ENCODE measurements at regions not wholly inside any gene's neighbourhood (a gene's known extent, or its start where the extent isn't known, plus 50 kb on each side); places are given as distances from the start of the nearest gene placed in this dataset.

DNA sequence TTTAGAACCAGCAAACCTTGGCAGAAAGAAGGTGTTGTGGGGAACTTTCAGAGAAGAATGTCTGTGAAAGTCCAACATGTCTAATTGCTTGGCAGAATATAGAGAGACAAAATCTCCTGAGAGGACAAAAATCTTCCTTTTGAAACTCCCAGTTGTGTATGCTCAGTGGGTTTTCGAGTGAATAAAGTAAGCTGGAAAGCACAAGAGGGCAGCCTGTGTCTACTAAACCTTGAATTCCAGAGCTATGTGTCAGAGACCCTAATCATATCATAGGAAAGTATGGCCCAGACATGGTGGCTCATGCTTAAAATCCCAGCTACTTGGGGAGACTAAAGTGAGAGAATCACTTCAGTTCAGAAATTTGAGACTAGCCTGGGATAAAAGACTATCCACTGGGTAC lies 661.2 kb downstream of the SLC16A7 start:
- DNase-seq: no peak

DNA sequence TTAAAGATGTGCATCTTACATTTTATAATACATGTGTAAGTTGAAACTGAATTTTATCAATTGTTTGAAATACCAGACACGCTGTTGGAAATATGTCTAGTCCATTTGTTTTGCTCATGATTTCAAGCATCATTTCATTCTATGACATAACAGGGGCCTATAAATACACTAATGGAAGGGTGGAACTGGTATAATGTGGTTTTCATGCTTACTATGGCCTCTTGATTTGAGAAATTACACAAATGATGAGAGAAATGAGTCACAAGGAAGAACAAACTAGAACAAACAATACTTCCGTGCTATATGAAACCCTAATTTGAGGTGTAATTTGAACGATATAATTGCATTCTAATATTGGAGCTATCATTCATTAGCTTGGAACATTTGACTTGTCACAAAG lies 663.4 kb downstream of the SLC16A7 start:
- no peak for DNase-seq

GRCh38 chr12:60262378-60262777 lies 666.5 kb downstream of the SLC16A7 start:
- DNase-seq: no peak

GRCh38 chr12:60263161-60263560 lies 667.3 kb downstream of the SLC16A7 start:
- no peak for DNase-seq

DNA sequence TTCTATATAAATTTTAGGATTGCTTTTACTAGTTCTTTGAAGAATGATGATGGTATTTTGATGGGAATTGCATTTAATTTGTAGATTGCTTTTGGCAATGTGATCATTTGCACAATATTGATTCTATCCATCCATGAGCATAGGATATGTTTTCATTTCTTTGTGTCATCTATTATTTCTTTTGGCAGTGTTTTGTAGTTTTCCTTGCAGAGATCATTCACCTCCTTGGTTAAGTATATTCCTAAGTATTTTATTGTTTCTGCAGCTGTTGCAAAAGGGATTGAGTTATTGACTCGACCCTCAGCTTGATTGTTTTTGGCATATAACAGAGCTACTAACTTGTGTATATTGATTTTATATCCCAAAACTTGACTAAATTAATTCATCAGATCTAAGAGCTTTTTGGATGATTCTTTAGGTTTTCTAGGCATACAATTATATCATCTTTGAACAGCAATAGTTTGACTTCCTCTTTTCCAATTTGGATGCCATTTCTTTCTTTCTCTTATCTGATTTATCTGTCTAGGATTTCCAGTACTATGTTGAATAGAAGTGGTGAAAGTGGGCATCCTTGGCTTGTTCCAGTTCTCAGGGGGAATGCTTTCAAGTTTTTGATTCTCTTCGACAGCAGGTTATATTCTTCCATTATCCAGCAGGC lies 668.1 kb downstream of the SLC16A7 start:
- DNase-seq: no peak

DNA sequence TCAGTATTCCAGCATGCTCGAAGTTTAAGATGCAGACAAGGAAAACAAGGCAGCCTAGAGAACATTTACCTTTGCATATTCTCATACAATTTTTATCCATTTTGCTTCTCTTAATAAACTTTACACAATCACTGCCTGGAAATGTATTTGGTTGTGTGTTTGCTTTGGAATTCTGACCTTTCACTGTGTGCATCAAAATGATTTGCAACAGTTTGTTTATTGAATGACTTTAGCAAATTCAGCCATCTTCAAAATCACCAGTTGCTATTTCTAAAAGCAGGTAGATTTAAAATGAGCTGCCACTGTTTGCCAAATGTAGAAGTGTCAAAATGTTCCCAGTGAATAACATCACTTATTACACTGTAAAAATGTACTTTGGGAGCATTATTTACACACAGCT lies 669.9 kb downstream of the SLC16A7 start:
- DNase-seq: no peak

DNA sequence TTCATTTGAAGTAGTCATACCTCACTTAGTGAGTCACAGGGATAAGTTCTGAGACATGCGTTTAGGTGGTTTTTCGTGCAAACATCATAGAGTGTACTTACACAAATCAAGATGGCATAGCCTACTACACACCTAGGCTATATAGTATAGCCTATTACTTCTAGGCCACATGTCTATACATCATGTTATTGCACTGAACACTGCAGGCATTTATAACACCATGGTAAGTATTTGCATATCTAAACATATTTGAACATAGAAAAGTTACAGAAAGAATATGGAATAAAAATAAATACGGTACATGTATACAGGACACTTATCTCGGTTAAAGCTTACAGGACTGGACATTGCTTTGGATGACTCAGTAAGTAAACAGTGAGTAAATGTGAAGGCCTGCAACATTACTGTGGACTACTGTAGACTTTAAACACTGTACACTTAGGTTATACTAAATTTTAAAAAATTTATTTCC lies 670.6 kb downstream of the SLC16A7 start:
- DNase-seq: no peak

DNA sequence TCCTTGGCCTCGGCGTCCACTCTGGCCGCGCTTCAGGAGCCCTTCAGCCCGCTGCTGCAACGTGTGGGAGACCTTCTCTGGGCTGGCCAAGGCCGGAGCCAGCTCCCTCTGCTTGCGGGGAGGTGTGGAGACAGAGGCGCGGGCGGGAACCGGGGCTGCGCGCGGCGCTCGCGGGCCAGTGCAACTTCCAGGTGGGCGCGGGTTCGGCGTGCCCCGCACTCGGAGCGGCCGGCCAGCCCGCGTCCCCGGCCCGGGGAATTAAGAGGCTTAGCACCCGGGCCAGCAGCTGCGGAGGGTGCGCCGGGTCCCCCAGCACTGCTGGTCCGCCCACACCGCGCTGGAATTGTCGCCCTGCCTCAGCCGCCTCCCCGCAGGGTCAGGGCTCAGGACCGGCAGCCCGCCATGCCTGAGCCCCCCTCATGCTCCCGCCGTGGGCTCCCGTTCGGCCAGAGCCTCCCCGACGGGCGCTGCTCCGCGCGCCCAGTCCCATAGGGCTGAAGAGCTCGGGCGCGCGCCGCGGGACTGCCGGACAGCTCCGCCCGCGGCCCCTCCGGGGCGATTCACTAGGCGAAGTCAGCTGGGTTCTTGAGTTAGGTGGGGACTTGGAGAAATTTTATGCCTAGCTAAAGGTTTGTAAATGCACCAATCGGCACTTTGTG lies 673.9 kb downstream of the SLC16A7 start:
- no peak for DNase-seq

GRCh38 chr12:60271816-60272215 lies 676.0 kb downstream of the SLC16A7 start:
- no peak for DNase-seq

GRCh38 chr12:60278209-60278608 lies 682.4 kb downstream of the SLC16A7 start:
- DNase-seq: no peak

- no peak for DNase-seq
These were observed 683.4 kb downstream of the SLC16A7 start for GRCh38 chr12:60279221-60279620.

GRCh38 chr12:60281522-60281921 lies 685.7 kb downstream of the SLC16A7 start:
- DNase-seq: no peak

DNA sequence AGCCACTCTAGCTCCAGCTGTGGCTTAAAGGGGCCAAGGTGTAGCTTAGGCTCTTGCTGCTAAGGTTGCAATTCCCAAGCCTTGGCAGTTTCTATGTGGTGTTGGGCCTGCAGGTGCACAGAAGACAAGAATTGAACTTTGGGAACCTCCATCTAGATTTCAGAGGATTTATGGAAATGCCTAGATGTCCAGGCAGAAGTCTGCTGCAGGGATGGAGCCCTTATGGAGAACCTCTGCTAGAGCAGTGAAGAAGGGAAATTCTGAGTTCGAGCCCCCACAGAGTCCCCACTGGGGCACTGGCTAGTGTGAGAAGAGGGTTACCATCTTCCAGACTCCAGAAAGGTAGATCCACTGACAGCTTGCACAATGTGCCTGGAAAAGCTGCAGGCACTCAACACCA lies 694.7 kb downstream of the SLC16A7 start:
- DNase-seq: no peak

GRCh38 chr12:60308366-60308991 lies 712.6 kb downstream of the SLC16A7 start:
- DNase-seq: no peak

DNA sequence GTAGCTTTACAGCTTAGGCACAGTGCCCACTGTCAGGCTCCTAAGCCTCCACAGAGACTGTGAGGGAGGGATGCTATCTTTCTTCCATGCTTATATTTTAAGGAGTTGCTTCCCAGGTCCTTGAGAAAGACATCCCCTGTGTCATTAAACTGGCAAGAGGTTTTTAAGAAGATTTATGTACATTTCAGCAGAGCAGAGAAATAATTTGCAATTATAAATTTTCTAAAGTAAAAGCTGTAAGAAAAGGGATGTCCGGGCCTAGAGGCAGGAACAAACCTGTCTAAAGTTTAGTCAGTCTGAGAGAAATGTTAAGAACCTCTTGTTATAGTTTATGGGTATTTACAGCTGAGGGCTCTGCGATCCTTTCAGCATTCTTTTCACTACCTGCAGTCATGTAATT lies 716.1 kb downstream of the SLC16A7 start:
- no peak for DNase-seq

DNA sequence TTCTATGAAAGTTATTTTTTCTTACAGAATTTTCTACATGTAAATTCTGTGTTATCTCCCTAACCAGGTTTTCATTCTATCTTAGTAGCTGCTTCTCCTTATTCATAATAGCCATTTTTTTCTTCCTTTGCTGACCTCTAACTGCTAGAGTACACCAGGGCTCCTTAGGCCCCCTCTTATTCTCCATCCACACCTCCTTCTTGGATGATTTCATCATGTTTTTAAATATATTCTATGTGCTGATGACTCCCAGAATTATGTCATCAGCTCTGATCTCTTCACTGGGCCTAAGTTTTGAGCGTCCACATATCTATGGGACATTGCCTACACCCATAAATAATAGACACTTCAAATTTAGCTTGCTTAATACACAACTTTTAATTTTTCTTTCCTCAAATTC lies 721.5 kb downstream of the SLC16A7 start:
- DNase-seq: no peak

DNA sequence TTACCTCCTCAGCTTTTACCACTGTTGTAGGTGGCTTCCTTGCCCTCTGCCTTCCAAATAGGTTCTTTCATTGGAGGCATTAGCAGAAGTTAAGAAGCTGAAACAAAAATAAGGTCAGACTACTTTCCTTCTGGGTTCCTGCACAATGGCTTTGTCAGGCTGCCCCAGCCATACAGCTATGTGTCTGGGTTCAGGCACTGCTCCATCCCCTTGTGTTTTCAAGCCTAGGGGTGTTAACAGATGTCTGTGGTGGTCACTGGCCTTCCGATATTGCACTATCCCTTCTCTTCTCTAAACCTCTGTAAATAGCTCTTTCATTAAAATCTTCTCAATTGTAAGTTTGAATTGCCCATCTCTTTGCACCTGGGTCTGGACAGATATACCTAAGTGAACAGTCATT lies 728.9 kb downstream of the SLC16A7 start:
- DNase-seq: no peak

DNA sequence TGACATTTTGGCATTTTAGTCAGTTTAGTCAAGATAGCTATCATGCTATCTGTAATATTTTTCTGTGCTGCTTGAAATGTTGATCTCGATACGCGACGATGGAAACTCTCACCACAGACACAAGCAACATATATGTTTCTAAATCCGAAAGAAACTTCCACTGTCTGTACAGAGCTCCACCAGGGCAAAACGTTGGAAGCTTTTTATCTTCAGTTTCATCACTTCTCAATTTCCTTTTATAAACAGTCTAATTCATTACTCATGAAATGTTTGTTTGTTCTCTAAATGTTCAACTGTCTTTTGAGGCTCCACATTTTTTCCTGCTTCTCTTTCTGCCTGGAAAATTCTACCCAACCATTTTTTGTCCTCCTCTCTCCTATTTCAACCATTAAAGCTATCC lies 737.6 kb downstream of the SLC16A7 start:
- DNase-seq: no peak

- DNase-seq: no peak
These were observed 739.9 kb downstream of the SLC16A7 start for GRCh38 chr12:60335745-60336144.

DNA sequence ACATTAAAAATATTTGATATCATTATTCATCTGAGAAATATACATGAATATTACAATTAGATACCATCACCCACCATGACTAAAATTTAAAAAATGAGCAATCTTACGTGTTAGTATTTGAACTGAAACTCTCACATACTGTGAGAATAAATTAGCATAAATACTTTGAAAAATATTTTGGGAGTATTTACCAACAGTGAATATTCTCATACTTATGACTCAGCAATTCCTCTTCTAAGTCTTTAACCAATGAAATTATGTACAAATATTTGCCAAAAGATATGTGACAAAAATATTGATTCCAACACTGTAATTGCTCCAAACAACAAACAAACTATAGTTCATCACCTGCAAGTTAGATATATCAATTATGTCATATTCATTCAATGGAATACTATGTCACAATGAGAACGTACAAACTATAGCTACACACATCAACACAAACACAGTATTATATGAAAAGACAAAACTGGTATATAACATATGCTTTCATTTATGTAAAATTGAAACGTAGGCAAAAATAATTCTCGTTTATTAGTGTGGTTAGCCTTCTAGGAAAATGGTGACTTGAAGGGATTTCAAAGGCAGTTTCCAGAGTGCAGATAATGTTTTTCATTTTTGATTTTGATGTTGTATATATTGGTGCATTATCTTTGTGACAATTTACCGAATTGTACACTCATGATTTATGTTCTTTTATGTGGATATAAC lies 742.2 kb downstream of the SLC16A7 start:
- no peak for DNase-seq

DNA sequence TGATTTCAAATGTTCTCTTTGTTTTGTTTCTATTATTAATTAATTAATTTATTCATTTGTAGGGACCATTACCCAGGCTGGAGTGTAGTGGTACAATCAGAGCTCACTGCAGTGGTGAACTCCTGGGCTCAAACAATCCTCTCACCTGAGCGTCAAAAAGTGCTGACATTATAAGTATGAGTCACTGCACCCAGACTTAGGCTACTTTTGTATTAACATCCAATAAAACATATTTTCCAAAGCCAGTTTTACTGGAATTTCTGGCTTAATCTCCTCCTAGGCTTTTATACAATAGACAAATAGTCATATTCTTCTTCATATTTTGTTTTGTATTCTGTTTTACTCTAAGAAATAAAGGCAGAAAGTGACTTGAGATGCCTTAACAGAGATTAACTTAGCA lies 749.6 kb downstream of the SLC16A7 start:
- no peak for DNase-seq

DNA sequence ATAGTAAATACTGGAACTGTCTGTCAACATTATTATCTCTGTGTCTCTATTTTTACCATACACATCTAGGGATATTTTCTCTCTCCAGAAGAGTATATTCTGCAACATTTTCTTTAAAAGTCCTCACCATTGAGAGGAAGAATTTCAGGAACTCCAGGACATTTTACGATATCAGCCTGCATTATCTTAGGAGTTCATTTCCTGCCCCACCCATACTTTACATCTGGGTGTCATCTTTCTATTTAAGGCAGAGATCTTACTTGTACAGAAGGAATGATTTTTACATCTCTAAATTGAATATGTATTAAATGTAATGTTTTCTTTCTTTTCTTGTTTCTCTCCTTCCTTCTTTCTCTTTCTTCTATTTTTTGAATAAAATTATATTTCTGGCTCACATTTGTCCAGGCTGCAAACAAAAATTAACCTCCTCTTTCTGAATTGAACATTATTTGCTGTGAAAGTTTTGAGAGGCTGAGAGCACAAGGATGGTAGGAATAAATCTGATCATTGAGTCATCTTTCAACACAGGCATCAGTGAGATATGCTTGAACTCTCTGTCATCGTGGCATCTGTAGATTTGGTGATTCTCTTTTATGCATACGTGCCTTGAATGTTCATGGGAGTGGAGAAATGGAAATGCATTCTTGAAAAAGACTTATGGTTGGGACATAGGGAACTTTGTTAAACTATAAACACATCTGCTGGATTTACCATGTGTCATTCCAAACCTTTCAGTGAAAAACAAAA lies 753.6 kb downstream of the SLC16A7 start:
- DNase-seq: no peak

DNA sequence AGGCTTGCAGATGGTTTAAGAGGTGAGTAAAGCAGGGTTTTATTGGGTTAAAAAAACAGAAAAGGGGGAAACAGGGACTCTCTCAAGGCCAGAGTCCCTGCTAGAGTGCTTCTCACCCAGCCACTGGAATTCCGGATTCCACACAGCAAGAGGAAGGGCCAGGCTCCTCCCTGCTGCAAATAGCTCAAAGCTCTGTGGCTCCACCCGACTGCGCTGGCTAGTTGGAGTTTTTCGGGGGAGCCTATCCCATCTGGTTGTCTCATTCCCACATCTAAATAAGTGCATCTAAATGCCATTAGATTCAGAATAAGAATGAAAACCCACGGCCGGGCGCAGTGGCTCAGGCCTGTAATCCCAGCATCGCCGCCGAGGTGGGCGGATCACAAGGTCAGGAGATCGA lies 791.5 kb downstream of the SLC16A7 start:
- DNase-seq: no peak
